ENCODE measurements at regions not wholly inside any gene's neighbourhood (a gene's known extent, or its start where the extent isn't known, plus 50 kb on each side); places are given as distances from the start of the nearest gene placed in this dataset.

DNA sequence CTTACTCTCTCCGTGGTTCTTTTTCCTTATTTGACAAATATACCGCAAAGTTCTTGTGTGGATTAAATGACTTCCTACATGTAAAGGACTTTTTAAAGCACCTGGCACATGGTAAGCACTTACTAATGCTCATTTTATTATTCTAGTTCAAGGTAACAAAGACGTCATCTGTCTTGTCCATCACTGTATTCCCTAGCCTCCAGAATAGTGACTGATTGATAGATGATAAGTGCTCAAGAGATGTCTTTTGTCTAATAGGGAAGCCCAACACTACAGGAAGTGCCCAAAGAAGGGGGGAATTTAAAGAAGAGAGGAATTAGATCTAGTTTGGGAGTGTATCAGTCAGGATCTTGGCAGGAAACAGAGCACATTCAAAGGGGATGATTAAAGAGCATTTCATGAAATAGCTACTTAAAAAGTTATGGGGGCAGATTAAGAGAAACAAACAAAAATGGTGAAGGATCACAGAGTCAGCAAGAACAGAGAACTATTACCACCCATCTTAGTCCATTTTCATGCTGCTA, 151.9 kb downstream of the GXYLT1 start:
- TF ChIP-seq, protein P1, sequence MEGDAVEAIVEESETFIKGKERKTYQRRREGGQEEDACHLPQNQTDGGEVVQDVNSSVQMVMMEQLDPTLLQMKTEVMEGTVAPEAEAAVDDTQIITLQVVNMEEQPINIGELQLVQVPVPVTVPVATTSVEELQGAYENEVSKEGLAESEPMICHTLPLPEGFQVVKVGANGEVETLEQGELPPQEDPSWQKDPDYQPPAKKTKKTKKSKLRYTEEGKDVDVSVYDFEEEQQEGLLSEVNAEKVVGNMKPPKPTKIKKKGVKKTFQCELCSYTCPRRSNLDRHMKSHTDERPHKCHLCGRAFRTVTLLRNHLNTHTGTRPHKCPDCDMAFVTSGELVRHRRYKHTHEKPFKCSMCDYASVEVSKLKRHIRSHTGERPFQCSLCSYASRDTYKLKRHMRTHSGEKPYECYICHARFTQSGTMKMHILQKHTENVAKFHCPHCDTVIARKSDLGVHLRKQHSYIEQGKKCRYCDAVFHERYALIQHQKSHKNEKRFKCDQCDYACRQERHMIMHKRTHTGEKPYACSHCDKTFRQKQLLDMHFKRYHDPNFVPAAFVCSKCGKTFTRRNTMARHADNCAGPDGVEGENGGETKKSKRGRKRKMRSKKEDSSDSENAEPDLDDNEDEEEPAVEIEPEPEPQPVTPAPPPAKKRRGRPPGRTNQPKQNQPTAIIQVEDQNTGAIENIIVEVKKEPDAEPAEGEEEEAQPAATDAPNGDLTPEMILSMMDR (IDR thresholded peaks at IDR 0.05): no peak
- no peak for TF ChIP-seq POLR2A (IDR thresholded peaks at IDR 0.05)
